GM12878 (cell line): ENCODE measurements at regions not wholly inside any gene's neighbourhood (a gene's known extent, or its start where the extent isn't known, plus 50 kb on each side); places are given as distances from the start of the nearest gene placed in this dataset.

ENCODE experiments used
- BHLHE40 ChIP-seq, 2 experiments: fragments of 450-650 bp in 1 of 2; IDR thresholded peaks; 2 replicates each; pipeline ENCODE4 v1.6.1; 2011 to 2017; ENCODE audit warnings: low read depth in 2 of 2, borderline replicate concordance in 1 of 2, improper control_type of control experiment in 1 of 2, low read length in 1 of 2, mild to moderate bottlenecking in 1 of 2
- JUND ChIP-seq: IDR thresholded peaks from 2 replicates; pipeline ENCODE4 v1.6.1; 2012; ENCODE audit warnings: low read depth, mild to moderate bottlenecking, low read length, improper control_type of control experiment, moderate library complexity
- RFX5 ChIP-seq: IDR thresholded peaks from 2 replicates; pipeline ENCODE4 v1.6.1; 2011; ENCODE audit warnings: low read depth, low read length, improper control_type of control experiment
- SKIL ChIP-seq: fragments of 450-650 bp; IDR thresholded peaks from 2 replicates; pipeline ENCODE4 v1.6.1; 2017; ENCODE audit warnings: mild to moderate bottlenecking, low read depth, inconsistent platforms; ENCODE audit not compliant: poor library complexity, severe bottlenecking
- TBL1XR1 ChIP-seq: IDR thresholded peaks from 2 replicates; pipeline ENCODE4 v1.6.1; 2012; ENCODE audit warnings: low read depth, low read length, improper control_type of control experiment
- TCF3 ChIP-seq: IDR thresholded peaks from 2 replicates; pipeline ENCODE4 v1.6.1; 2012; ENCODE audit warnings: low read depth, mild to moderate bottlenecking, low read length, borderline replicate concordance; ENCODE audit not compliant: insufficient read depth
- ZNF207 ChIP-seq: fragments of 450-650 bp; IDR thresholded peaks from 2 replicates; pipeline ENCODE4 v1.6.1; 2014; ENCODE audit warnings: antibody characterized with exemption, mild to moderate bottlenecking, borderline replicate concordance
- ZNF274 ChIP-seq: IDR thresholded peaks from one replicate; pipeline ENCODE4 v1.8.0; 2011; ENCODE audit not compliant: insufficient read length, insufficient read depth
- ZNF687 ChIP-seq: fragments of 450-650 bp; IDR thresholded peaks from 2 replicates; pipeline ENCODE4 v1.6.1; 2017; ENCODE audit warnings: mild to moderate bottlenecking, moderate library complexity
- ZSCAN29 ChIP-seq: fragments of 450-650 bp; IDR thresholded peaks from 2 replicates; pipeline ENCODE4 v1.6.1; 2017; ENCODE audit warnings: mild to moderate bottlenecking, moderate library complexity
- TF ChIP-seq, protein P1 (sequence below): fragments of 450-650 bp; formaldehyde crosslinking; IDR thresholded peaks from 2 replicates; pipeline ENCODE4 v1.4.0; 2020; ENCODE audit warnings: mild to moderate bottlenecking, moderate library complexity
- TF ChIP-seq, protein P2 (sequence below): fragments of 450-650 bp; IDR thresholded peaks from 2 replicates; pipeline ENCODE4 v1.6.1; 2016; ENCODE audit warnings: mild to moderate bottlenecking

GRCh38 chr6:4433199-4433598 is 297.8 kb upstream of the ECI2 start (continued):
- TF ChIP-seq, protein P1, sequence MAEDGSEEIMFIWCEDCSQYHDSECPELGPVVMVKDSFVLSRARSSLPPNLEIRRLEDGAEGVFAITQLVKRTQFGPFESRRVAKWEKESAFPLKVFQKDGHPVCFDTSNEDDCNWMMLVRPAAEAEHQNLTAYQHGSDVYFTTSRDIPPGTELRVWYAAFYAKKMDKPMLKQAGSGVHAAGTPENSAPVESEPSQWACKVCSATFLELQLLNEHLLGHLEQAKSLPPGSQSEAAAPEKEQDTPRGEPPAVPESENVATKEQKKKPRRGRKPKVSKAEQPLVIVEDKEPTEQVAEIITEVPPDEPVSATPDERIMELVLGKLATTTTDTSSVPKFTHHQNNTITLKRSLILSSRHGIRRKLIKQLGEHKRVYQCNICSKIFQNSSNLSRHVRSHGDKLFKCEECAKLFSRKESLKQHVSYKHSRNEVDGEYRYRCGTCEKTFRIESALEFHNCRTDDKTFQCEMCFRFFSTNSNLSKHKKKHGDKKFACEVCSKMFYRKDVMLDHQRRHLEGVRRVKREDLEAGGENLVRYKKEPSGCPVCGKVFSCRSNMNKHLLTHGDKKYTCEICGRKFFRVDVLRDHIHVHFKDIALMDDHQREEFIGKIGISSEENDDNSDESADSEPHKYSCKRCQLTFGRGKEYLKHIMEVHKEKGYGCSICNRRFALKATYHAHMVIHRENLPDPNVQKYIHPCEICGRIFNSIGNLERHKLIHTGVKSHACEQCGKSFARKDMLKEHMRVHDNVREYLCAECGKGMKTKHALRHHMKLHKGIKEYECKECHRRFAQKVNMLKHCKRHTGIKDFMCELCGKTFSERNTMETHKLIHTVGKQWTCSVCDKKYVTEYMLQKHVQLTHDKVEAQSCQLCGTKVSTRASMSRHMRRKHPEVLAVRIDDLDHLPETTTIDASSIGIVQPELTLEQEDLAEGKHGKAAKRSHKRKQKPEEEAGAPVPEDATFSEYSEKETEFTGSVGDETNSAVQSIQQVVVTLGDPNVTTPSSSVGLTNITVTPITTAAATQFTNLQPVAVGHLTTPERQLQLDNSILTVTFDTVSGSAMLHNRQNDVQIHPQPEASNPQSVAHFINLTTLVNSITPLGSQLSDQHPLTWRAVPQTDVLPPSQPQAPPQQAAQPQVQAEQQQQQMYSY (CRISPR knock-in tag), result no peak
- TF ChIP-seq ZNF207, result no peak
- TF ChIP-seq JUND, result no peak
- TF ChIP-seq ZNF274, result no peak
- TF ChIP-seq ZSCAN29, result no peak
- no peak for TF ChIP-seq RFX5
- TF ChIP-seq SKIL, result no peak
- TF ChIP-seq BHLHE40 (IDR thresholded peaks at IDR 0.05; ENCODE audit: borderline replicate concordance in 1 of 2, low read depth in 2 of 2, low read length in 1 of 2), result no peak
- no peak for TF ChIP-seq ZNF687
- TF ChIP-seq TCF3, result no peak
- TF ChIP-seq, protein P2, sequence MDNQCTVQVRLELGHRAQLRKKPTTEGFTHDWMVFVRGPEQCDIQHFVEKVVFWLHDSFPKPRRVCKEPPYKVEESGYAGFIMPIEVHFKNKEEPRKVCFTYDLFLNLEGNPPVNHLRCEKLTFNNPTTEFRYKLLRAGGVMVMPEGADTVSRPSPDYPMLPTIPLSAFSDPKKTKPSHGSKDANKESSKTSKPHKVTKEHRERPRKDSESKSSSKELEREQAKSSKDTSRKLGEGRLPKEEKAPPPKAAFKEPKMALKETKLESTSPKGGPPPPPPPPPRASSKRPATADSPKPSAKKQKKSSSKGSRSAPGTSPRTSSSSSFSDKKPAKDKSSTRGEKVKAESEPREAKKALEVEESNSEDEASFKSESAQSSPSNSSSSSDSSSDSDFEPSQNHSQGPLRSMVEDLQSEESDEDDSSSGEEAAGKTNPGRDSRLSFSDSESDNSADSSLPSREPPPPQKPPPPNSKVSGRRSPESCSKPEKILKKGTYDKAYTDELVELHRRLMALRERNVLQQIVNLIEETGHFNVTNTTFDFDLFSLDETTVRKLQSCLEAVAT, result no peak
- no peak for TF ChIP-seq TBL1XR1
- TF ChIP-seq, all 136 proteins: peak for 0
